ENCODE measurements at regions not wholly inside any gene's neighbourhood (a gene's known extent, or its start where the extent isn't known, plus 50 kb on each side); places are given as distances from the start of the nearest gene placed in this dataset.

DNA sequence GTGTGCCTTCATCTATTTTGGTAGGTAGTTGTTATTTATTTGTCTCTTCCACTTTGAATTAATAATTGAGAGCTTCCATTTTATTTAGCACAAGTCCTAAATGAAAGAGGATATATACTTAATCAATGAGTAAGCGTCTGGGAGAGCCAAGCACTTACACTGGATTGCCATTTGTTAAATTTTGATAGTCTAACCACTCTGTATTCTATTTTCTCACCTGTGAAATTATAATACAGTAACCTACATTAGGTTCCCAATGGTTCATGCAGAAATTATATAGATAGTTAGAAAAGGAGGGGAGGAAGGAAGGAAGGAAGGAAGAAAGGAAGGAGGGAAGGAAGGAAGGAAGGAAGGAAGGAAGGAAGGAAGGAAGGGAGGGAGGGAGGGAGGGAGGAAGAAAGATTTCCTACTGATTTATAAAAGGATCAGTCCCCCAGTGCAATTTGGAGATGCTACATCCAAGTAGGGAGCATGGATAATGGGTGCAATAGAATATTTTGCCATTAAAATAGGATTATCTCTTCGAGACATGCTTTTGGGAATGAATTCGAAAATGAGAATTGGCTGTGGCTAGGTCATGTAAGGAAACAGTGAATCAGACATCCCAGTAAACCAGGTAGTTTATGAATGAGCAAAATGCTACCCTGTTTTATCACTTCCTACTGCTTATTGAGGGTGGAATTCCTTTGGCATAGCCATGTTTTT, 239.8 kb downstream of the PCDH7 start:
- no peak overlapping the region for H3K27ac Mint-ChIP-seq
- H3K4me1 Mint-ChIP-seq = no peaks in the 10 kb centered on the region
- no peaks in the 10 kb centered on the region for H3K36me3 Mint-ChIP-seq
- no peaks in the 10 kb centered on the region for H3K27me3 Mint-ChIP-seq
- no peaks in the 10 kb centered on the region for H3K9me3 Mint-ChIP-seq
- H3K4me3 Mint-ChIP-seq = no peak overlapping the region
- ATAC-seq = no peak

DNA sequence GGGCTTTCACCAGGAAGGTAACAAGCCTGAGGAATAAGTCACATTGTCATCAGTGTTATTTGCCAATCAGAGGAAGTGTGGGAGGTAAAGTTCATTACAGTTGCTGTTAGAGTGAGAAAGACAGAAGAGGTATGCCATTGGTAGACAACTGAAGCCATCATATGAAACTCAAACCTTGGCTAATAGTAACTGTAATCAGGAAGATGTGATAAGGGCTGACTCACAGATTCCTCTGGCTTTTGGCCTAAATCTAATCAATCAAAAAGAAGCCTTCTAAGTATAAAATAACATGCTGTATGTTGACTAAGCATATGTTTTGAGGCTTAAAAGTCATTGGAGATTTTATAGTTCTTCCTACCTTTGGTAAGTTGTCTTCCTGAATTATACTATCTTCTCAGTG, 242.8 kb downstream of the PCDH7 start:
- H3K9me3 Mint-ChIP-seq = no peaks in the 10 kb centered on the region
- no peaks in the 10 kb centered on the region for H3K4me1 Mint-ChIP-seq
- H3K4me3 Mint-ChIP-seq = no peak overlapping the region
- no peak for ATAC-seq
- no peaks in the 10 kb centered on the region for H3K36me3 Mint-ChIP-seq
- no peak overlapping the region for H3K27ac Mint-ChIP-seq
- no peaks in the 10 kb centered on the region for H3K27me3 Mint-ChIP-seq

DNA sequence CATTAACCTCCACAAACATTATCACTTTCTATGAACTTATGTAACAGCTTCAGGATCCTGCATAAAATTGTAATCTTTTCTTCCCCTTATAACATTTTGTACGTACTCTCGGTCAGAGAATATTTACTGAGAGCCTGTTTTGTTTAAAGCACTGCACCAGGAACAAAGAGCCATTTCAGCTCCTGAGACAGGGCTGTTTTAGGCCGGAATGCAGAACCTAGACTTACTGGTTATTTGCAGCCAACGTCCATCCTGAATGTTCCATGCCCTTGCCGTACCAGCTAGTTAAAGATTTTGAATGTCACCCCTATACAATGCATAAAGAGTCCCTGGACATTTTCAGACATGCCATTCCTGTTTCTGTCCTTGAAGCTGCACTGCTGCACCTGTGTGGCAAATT, 248.8 kb downstream of the PCDH7 start:
- H3K36me3 Mint-ChIP-seq = no peaks in the 10 kb centered on the region
- no peak overlapping the region for H3K27ac Mint-ChIP-seq
- H3K4me3 Mint-ChIP-seq = no peak overlapping the region
- no peaks in the 10 kb centered on the region for H3K27me3 Mint-ChIP-seq
- H3K9me3 Mint-ChIP-seq = peaks cover 3% of the 10 kb centered on the region
- no peaks in the 10 kb centered on the region for H3K4me1 Mint-ChIP-seq
- ATAC-seq = no peak

DNA sequence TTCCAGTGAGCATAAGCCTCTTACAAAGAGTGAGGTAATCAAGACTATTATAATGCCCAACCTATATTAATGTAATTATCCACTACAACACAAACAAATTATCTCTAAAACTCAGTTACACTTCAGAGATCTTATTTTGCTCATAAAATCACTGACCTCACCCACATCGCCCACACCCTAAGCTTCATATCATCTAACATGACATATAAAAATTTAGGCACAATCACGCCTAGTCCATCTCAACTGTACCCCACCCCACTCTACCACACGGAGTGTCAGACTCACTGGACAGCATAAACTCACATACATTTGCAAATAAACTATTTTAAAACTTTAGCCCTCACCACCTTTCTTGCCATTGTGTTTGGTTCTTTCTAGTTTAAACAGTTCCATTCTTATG, 252.4 kb downstream of the PCDH7 start:
- Mint-ChIP-seq H3K4me3 (no peak overlapping the region), H3K9me3 (peaks cover 3% of the 10 kb centered on the region), H3K27me3 (no peaks in the 10 kb centered on the region), H3K36me3 (no peaks in the 10 kb centered on the region), H3K27ac (no peak overlapping the region), H3K4me1 (no peaks in the 10 kb centered on the region)
- ATAC-seq = no peak

DNA sequence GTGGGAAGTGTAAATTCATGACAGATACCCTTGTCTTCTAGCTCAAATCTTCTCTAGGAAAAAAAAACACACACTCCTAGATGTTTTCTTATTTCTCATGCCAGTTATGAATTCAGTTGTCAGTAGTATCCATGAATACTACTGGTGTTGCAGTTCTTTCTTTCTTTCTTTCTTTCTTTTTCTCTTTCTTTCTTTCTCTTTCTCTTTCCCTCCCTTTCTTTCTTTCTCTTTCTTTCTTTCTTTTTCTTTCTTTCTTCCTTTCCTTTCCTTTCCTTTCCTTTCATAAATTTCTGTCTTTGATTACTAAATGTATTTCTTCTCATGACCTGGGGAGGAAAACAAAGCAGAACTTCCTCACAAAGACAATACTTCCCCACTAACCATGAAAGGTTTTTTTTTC, 253.8 kb downstream of the PCDH7 start:
- H3K27ac Mint-ChIP-seq = no peak overlapping the region
- no peak for ATAC-seq
- no peaks in the 10 kb centered on the region for H3K36me3 Mint-ChIP-seq
- no peak overlapping the region for H3K4me3 Mint-ChIP-seq
- no peaks in the 10 kb centered on the region for H3K4me1 Mint-ChIP-seq
- H3K9me3 Mint-ChIP-seq = peaks cover 3% of the 10 kb centered on the region
- no peaks in the 10 kb centered on the region for H3K27me3 Mint-ChIP-seq

DNA sequence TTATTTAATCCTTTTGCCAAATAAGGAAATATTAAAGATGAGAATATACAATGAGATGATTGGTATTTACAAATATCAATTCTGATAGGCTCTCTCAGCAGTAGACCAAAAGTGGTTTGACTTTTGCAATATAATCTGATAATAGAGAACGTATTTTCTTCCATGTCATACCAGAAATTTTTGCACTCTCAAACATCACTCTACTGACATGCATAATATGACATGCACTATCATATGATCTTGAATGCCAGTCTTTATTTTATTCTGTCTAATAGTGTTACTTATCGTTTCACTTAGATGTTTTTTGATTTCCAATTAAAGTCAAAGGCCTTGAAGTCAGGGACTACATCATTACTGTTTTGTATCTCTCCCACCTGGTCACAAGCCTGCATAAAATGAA, 259.2 kb downstream of the PCDH7 start:
- Mint-ChIP-seq H3K4me3 (no peak overlapping the region), H3K36me3 (no peaks in the 10 kb centered on the region), H3K9me3 (no peaks in the 10 kb centered on the region), H3K4me1 (no peaks in the 10 kb centered on the region), H3K27ac (no peak overlapping the region), H3K27me3 (no peaks in the 10 kb centered on the region)
- ATAC-seq = no peak

DNA sequence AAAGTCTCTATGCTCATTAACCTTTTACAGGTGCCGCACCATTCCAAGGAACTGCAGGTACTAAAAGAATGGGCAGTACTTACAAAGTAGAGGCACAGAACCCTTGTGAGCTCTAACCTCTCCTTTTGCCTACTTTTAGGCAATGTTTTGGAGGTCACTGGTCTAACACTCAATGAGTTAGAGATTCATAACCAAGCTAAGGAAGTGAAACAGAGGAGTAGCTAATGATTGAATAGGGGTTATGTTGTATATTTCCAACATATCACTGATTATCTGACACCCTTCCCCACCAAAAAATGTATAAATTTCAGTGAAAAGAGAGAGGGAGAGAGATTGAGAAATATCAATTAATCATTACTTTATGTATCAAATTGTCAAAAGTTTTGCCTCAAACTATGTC, 269.3 kb downstream of the PCDH7 start:
- Mint-ChIP-seq H3K4me3 (no peak overlapping the region), H3K27me3 (no peaks in the 10 kb centered on the region), H3K9me3 (no peaks in the 10 kb centered on the region), H3K4me1 (no peaks in the 10 kb centered on the region), H3K36me3 (no peaks in the 10 kb centered on the region), H3K27ac (no peak overlapping the region)
- no peak for ATAC-seq

DNA sequence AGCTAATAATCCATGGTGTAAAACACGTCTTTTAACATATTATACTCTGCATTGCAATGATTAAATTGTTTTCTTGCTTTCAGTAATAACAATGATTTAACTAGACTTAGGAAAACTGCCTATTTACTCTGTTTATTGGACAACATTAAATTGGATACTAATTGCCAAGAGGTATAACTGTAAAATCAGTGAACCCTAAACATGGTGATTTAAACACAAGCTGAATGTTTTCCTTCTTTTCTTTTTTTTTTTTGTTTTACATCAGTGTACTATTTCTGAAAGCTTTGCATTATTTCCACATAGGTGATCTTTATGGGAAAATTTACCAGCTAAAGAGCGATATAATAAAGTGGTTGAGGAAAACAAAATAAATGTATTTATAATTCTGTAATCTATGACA, 276.7 kb downstream of the PCDH7 start:
- no peaks in the 10 kb centered on the region for H3K4me1 Mint-ChIP-seq
- H3K9me3 Mint-ChIP-seq = peaks cover 5% of the 10 kb centered on the region
- no peaks in the 10 kb centered on the region for H3K27me3 Mint-ChIP-seq
- no peak for ATAC-seq
- no peak overlapping the region for H3K27ac Mint-ChIP-seq
- H3K4me3 Mint-ChIP-seq = no peak overlapping the region
- H3K36me3 Mint-ChIP-seq = no peaks in the 10 kb centered on the region

DNA sequence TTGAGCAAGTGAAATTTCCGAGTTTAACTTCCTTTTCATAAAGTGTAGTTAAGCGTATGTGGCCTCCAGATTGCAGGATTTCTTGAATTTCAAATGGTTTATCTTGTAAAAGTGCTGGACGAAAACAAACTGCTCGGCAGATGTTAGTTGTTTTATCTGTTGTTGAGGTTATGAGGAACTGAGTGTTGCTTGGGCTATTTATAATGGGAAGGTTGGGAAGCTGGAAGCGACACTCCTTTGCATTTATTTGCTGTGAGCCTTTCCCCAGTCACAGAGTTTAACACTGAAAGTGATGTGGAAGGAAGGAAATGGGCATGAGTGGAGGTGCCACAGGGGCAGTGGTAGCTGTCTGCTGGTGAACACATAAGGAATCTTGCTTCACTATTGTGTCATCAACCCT, 284.9 kb downstream of the PCDH7 start:
- Mint-ChIP-seq H3K27ac (no peak overlapping the region), H3K27me3 (no peaks in the 10 kb centered on the region), H3K4me3 (no peak overlapping the region), H3K9me3 (no peaks in the 10 kb centered on the region), H3K36me3 (no peaks in the 10 kb centered on the region), H3K4me1 (no peaks in the 10 kb centered on the region)
- no peak for ATAC-seq

DNA sequence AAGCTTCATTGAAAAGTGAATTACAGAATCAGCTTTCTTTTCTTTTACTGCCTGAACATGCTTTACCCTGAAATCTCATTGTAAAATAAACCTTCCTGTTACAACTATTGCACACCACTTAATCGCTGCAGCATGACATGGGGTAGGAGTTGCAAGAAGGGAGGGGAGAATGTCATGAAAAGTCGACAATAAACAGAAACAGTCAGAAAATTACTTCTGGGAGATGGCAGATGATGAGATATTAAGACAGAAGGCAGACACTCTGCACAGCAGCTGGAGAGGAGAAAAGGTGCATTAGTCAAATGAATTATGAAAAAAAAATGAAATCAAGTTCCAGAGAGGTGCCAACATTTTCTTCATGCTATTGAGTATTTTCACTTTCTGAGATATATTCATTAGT, 287.7 kb downstream of the PCDH7 start:
- H3K4me3 Mint-ChIP-seq = no peak overlapping the region
- H3K36me3 Mint-ChIP-seq = no peaks in the 10 kb centered on the region
- no peak for ATAC-seq
- no peak overlapping the region for H3K27ac Mint-ChIP-seq
- H3K4me1 Mint-ChIP-seq = no peaks in the 10 kb centered on the region
- no peaks in the 10 kb centered on the region for H3K27me3 Mint-ChIP-seq
- H3K9me3 Mint-ChIP-seq = no peaks in the 10 kb centered on the region

DNA sequence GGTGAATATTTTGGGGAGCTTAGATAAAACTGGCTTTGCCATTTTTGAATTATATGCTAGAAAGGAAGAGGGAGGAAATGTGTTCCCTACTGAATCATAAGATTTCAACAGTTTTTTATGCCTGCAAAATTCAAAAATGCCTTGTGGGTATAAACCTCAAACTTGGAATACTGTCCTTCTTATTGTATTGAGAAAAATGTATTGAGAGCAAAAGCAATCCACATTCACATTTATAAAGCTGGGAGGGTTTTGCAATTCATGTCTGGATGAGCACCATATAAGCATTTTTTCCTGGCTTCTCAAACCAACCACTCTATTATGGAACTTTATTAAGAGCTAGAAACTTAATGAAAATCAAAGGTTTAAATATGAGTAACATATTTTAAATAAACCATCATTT, 289.8 kb downstream of the PCDH7 start:
- H3K9me3 Mint-ChIP-seq = no peaks in the 10 kb centered on the region
- no peak overlapping the region for H3K27ac Mint-ChIP-seq
- H3K4me3 Mint-ChIP-seq = no peak overlapping the region
- no peaks in the 10 kb centered on the region for H3K4me1 Mint-ChIP-seq
- no peaks in the 10 kb centered on the region for H3K36me3 Mint-ChIP-seq
- ATAC-seq = no peak
- no peaks in the 10 kb centered on the region for H3K27me3 Mint-ChIP-seq

DNA sequence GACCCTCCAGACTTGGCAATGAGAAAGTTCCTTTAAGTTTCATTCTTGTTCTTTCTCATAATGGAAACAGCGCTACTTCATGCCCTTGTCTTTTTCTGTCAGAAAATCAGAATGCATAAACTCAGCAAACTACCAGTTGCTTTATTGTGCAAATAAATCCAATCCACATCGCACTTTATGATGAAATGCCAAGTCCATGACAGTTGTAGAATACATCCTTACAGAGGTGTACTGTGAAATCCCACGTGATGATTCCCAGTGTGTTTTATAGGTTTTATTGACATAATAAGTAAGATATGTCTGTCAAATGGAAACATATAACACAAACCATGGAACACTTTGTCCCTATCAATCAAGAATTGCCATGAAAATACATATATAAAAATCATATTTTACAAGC, 295.0 kb downstream of the PCDH7 start:
- no peak for ATAC-seq
- Mint-ChIP-seq H3K36me3 (no peaks in the 10 kb centered on the region), H3K27me3 (no peaks in the 10 kb centered on the region), H3K27ac (no peak overlapping the region), H3K4me1 (no peaks in the 10 kb centered on the region), H3K9me3 (peaks cover 3% of the 10 kb centered on the region), H3K4me3 (no peak overlapping the region)

DNA sequence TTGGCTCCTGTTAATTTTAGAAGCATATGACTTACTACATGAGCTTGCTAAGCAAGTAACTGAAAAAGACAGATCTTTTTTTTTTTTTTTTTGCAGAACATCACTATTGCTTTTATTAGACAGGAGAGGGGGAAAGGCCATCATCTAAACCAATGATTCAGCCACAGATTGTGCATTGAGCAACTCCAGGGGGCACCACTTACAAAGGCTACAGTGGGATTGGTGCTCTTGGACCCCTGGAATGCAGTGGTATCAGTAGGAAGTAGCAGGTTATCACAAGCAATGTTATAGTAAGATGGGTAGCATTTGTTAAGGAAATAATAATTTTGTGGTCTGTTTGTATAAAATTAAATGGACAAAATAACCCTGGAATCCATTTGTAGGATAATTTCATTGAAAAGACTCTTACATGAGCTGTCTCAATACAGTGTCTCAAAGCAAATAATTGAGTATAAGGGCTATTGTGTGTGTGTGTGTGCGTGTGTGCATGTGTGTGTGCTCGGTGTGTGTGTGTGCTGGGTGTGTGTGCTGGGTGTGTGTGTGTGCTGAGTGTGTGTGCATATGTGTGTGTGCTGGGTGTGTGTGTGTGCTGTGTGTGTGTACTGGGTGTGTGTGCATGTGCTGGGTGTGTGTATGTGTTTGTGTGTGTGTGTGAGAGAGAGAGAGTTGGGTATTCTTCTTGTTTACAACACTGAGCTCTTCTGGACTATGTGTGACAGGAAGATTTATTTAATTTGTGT, 296.3 kb downstream of the PCDH7 start:
- Mint-ChIP-seq H3K27ac (no peak overlapping the region), H3K4me1 (no peaks in the 10 kb centered on the region), H3K27me3 (no peaks in the 10 kb centered on the region), H3K9me3 (peaks cover 3% of the 10 kb centered on the region), H3K4me3 (no peak overlapping the region), H3K36me3 (no peaks in the 10 kb centered on the region)
- ATAC-seq = no peak

DNA sequence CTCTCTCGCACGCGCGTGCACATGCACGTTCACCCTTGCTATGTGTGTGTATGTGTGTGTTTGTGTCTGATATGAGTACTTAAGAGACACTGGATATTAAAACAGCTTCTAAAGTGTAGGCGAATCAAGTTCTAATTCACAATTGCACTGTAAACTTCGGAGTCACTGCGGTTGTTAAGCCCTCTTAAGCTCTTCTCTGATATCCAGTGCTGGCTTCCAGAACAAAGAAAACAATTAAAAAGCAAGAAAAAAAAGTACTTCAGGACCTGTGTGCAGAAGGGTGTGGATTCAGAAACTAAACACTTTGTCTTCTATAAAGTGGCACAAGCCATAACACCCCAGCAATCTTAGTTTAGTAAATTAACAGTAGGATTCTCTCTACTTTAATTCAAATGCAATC, 300.2 kb downstream of the PCDH7 start:
- Mint-ChIP-seq H3K4me1 (no peaks in the 10 kb centered on the region), H3K36me3 (no peaks in the 10 kb centered on the region), H3K27me3 (no peaks in the 10 kb centered on the region), H3K4me3 (no peak overlapping the region), H3K27ac (no peak overlapping the region), H3K9me3 (peaks cover 3% of the 10 kb centered on the region)
- no peak for ATAC-seq

DNA sequence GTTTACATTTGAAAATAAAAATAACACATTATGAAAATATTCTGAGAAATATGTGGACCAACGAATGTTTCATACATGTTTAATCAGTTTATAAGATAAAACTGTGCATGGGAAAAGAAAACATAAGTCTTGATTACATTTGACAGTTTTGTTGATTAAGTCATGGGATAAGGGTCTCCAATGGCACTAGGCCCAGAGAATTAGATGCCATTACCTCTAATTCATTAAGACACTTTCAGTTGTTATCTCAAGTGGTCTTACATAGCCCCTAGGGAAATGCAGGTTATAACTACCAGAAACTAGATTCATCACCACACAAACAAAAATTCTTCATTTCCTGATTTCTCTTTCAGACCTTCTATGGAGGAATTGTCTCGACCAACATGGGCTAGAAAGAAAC, 300.8 kb downstream of the PCDH7 start:
- H3K27ac Mint-ChIP-seq = no peak overlapping the region
- peaks cover 3% of the 10 kb centered on the region for H3K9me3 Mint-ChIP-seq
- ATAC-seq = no peak
- H3K4me1 Mint-ChIP-seq = no peaks in the 10 kb centered on the region
- no peaks in the 10 kb centered on the region for H3K36me3 Mint-ChIP-seq
- H3K4me3 Mint-ChIP-seq = no peak overlapping the region
- H3K27me3 Mint-ChIP-seq = no peaks in the 10 kb centered on the region

DNA sequence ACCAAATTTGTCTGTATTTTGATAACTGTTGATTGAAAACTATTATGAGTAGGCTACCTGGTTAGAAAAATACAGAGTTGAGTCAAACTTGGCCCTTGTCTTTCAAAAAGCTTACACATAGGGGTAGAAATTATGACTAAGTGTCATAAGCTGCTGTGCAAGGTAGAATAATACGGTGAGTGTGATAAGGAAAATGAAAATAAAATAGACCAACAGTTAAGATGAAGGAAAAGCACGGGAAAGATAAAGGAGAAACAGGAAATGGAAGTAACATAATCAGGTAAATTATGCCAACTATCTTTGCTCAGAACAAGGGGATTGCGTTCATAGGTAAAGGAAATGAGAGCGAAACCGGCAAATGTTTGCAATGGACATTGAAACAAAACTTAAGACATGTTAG, 302.5 kb downstream of the PCDH7 start:
- H3K4me3 Mint-ChIP-seq = no peak overlapping the region
- H3K27ac Mint-ChIP-seq = no peak overlapping the region
- no peaks in the 10 kb centered on the region for H3K4me1 Mint-ChIP-seq
- H3K9me3 Mint-ChIP-seq = no peaks in the 10 kb centered on the region
- H3K36me3 Mint-ChIP-seq = no peaks in the 10 kb centered on the region
- H3K27me3 Mint-ChIP-seq = no peaks in the 10 kb centered on the region
- no peak for ATAC-seq

Data from stimulated activated memory B cell treated with anti-CD40 and anti-IgM and Interleukin-4, amounts not matched to agents 10 μg/mL and 1 μg/mL and 100 μg/mL, for 72 hours (primary cell).